ENCODE measurements at regions not wholly inside any gene's neighbourhood (a gene's known extent, or its start where the extent isn't known, plus 50 kb on each side); places are given as distances from the start of the nearest gene placed in this dataset.
"Not testable (repeated sequence)": the region's sequence is repeated elsewhere in the genome, so short reads cannot be mapped to it uniquely, and the experiment has no call there.

DNA sequence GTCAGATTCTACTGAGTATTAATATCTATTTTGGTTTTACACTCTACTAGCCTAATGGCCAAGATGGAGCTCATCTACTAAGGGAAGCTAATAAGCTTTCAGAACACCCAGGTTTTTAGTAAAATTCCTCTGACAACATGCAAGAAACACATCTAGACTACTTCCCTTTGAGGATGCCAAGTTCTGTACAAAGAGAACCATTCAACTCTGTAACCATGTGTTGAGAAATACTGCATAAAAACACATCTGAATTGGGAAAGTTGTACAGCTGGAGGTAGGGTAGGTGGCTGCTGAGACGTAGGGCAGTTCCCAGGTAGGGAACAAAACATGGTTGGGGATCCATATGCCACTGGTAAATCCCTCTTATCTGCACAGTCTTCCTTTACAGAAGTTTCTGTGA lies 66.2 kb downstream of the SC5D start:
- no peak for DNase-seq

DNA sequence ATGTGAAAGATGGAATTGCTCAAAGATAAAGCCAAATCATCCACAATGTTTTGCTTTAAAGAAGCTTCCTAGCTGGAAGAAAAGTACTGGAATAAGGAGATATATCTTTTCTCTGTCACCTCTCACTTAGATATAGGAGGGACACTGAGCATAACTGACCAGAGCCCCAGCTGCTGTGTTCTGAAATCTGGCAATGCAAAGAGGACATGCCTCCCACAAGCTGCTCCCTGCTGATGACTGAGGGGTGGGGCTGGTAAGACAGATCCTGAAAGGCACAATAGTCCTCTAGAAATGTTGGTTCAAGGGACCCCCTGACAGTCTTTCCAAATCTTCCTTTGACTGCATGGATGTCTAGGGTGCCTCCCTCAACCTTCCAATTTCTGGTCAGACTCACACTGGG lies 67.0 kb downstream of the SC5D start:
- DNase-seq, result no peak

DNA sequence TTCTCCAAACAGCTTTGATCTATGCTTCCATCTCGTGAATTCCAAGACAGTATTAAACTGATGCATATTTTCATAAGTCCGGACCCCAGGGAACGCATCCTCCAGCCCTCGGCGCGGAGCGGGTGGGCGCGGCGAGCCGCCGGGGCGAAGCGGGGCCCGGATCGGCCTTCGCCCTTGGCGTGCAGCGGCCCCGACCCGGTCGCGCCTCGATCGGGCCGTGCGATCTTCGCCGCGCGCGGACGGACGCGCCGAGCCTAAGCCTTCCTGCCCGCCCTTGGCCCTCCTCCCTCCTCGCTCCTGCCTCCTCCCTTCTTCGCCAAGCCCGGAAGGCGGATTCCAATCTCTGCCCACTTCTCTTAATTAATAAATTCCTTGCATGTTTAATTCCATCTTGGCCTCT lies 70.4 kb downstream of the SC5D start:
- not testable (repeated sequence) for DNase-seq

DNA sequence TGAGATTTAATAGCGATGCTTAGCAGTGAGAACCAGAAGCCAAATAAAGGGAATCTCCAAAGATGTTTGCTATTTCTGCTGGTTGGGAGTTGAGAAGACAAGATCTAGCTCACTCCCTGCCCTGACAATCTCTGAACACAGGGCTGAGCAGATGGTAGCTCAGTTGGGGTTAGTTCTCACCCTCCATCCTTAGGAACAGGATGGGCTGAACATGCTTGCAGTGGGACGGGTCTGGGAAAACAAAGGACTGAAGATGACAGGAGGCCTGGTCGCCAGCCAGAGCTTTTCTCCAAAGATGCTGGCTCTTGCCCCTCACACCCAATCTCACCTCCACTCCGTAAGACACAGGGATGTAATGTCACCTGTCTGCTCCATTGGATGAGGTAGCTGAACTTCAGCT lies 72.7 kb downstream of the SC5D start:
- DNase-seq, result no peak

DNA sequence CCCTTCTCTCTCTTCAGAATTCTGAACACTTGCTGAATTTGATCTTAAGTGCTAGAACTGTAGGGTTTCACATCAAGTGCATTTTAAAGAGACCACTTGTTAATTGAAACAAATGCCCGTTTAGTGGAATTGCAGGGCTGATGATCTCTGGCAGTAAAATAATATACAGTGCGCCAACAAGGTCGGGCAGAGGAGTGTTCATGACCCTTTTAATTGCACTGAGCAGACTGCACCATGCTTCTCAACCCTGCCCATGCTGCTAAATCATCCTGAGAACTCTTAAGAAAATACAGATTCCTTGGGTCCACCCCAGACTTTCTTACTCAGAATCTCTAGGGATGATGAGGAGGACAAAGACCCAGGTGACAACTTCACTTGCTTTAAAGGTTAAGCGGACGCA lies 73.5 kb downstream of the SC5D start:
- DNase-seq, result no peak

DNA sequence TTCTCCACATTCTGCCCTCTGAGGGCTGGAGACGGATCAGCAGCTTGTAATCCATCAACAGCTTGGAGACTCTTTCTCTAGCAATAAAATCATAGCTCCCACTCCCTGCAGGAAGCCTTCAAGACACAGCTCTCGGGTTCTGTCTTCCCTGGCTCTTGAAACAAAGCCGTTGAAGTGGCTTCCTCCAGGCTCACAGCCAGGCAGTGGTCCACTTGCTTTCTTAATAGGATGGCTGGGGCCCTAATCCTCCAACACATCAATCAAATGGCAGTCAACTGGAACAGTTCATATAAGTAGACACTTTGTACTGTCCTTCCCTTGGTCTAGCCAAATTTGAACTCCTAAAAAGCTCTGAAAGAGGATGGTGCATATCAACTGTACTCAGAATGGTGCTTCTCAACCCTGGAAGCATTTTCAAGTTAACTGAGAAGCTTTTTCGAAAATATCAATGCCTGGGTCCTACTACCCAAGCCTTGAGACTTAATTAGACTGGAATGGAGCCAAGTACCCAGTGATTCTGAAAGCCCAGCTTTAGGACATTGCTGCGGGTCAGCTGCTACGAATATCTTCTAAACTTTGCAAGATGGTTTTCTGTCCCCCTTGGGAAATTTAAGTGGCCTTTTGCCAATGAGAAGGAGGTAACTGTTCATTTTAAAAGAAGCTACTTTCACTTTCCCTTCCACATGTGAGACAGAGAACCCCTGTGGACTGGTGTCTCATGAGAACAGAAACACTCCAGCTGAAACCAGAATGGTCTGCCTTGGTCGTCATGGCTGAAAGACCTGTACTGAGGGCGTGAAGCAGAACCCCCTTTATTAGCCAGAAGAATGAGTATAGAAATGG lies 74.7 kb downstream of the SC5D start:
- peak; percentile 13 to 17 for DNase-seq

DNA sequence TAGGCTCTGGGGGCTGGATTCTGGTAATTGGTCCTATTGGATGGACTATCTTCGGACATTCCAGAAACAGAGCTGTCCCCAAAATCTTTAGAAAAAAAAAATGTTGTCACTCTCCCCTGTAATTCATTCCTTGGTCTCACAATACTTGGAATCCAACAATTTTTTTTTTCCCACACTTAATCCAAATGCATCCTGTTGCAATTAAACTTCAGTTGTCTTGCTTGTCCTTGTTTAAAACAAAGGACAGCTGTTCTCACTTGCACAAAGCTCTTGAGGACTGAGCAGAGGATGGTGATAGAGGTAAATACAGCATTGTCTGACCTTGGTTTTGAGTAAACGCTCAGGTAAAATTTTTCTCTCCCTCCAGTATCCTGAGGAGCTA lies 75.3 kb downstream of the SC5D start:
- no peak for DNase-seq

DNA sequence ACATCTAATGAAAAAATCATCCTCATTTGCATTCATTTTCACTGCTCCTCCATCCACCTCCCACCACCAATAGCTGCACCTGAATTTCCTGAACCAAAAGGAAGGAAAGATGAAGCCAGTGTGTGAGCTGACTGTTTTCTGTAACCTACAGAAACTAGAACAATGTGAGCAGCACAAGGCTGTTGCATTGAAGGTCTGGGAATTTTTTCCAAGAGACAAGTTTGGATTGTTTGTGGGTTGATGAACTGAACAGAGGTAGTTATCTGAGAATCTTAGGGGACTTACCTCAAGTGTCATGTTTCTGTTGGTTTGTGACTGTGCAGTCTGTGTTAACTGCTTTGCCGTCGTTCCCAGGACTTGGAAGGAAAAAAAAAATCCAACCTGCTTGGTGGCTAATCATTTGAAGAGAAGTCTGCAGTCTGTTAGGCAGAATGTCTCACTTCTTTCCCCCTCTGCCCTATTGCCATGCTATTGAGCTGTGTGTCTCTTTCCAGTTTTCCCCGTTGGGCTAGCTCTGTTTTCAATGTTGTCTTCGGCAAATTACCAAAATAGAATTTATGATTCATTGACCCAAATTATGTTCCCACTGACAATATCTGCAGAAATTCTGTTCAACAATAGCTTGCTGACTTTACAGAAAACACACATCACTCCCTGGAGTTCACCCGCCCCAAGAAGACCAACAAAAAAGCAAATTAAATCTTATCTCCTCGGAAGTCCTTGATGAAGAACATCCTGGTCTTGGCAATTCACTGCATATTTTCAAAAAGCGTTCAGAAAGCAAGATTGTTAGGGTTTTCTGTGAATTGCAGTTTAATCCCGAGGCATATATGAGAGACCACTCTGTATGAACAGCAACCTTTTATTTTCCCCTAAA lies 76.0 kb downstream of the SC5D start:
- DNase-seq, result no peak

DNA sequence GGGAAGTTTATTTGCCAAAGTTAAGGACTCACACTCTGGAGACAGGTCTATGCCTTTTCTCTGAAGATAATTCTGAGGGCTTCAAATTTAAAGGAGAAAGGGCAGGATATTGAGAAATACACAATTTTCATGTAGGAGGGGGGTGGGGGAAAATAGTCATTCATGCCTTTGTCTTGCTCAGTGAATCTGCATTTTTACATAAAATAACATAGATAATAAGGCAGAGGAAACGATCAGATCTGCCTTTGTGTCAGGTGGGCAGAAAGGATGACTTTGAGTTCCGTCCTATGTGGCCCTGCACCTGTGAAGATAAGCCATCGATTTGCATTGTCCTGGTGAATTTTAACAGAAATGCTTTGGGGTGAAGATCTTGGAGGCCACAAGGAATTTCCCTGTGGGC lies 76.8 kb downstream of the SC5D start:
- DNase-seq, result no peak

DNA sequence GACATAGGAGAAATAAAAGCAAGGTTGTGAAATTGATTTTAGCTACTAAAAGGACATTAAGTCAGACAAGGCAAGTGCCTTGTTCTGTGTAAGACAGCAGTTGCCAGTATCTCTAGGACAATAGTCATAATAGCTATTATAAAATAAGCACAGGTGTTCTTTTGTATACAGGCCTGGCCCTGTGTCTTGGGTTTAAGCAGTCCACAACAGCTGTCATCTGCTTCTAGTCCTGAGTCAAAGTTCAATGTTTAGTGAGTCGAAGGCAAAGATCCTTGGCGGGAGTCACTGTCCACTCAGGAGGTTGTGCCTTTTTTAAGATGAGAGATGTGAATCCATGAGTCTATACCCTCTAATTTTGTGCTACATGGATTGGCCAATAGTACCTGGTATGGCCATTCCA lies 79.5 kb downstream of the SC5D start:
- no peak for DNase-seq

DNA sequence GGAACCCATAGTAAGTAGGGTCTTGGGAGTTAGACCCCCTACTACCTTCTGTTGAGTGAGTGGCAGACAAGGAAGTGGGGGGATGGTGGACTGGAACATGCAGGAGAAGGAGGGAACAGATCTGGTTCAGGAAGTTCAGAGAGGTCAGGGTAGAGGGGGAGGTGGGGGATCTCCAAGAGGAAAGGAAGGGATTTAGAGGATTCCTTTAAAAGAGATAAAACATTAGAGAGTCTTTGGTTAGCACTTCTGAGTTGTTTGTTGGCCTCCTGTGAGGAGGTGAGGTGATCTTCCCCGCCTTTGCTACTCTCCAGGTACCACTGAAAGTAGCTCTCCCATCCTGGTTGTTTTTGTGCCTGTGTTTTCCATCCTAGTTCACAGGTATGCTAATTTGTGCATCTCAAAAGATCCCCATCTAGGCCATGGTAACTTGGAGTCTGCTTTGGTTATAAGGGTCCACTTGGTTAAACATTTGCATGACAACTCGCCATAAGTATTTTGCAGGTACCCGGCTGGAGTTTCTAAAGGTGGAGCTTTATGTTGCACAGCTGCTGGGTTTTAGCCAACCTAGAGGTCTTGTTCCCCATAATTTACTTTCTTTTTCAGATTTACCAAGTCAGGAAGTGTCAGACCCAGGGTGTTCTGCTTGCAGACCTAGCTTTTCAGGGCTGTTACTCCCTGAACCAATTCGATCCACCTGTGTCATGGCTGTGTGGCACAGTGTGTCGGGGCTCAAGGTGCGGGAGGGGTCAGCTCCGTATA lies 79.3 kb upstream of the SORL1 start:
- DNase-seq, result no peak

DNA sequence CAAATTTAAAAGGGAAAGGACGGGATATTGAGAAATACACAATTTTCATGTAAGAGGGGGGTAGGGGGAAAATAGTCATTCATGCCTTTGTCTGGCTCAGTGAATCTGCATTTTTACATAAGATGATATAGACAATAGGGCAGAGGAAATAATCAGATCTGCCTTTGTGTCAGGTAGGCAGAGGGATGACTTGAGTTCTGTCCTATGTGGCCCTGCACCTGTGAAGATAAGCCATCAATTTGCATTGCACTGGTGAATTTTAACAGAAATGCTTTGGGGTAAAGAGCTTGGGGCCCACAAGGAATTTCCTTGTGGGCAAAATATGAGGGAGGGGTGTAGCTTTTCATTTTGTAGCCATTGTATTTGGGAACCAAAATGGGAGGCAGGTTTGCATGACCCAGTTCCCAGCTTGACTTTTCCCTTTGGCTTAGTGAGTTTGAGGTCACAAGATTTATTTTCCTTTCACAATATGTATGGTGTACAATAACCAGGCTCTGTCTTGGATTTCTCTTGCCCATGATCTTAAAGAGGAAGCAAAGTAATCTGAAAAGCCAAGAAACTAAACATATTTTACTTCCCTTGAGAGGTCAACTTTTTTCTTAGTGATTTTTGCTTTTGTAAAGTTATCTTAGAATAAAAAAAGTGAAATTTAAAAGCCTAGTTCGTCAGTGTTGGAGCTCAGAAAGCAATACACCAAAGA lies 77.7 kb upstream of the SORL1 start:
- DNase-seq, result no peak

DNA sequence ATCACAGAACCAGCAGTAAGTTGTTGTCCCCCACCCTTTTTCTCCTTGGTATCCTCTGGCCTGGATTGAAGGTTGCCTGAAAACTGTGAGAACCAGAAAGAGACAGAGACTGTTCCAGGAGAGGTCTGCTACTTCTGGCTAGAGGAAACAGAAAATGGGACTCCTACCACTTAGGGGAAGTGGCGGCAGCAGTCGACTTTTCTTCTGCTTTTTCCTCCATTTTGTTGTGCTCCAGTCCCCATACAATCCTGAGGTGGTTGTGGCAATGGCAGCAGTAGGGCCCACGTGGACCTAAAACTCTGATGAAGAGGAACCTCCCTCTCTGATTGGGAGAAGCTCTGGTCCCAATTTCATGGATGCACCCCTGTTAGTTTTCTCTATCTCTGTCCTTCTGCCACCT lies 76.0 kb upstream of the SORL1 start:
- no peak for DNase-seq

DNA sequence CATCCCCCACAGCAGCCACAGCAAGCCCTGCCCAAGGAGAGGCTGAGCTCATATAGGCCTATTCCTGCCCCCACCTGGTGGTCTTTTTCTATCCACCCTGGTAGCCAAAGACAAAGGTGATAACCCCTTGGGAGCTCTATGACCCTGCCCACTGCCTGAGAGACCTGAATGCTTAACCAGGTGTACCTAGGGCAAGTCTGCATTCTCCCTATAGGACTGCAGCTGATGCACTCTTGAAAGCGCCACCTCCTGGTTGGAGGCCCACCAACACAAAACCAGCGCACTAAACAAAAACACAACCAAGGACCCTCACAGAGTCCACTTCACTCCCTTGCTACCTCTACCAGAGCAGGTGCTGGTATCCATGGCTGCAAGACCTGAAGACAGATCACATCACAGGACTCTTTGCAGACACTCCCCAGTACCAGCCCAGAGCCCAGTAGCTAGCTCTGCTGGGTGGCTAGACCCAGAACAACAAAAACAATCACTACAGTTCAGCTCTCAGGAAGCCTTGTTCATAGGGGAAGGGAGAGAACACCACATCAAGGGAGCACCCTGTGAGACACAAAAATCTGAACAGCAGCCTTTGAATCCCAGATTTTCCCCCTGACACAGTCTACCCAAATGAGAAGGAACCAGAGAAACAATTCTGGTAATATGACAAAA lies 72.8 kb upstream of the SORL1 start:
- not testable (repeated sequence) for DNase-seq

DNA sequence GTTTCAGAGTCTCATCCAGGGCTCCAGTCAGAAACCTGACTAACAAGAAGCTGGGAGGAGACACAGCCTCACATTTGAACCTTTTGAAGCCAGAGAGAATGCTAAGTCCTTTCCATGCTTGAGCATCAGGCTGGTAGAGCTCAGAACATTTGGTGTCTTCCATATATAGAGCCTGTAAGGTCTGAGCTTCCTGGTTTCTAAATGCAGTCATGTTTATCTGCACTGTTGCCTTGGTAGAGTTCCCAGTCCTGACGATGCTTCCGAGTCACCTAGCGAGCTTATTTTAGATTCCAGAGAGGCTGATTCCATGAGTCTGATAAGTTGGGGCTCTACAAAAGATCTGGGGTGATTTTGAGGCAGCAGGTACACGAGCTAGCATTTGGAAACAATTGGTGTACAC lies 68.4 kb upstream of the SORL1 start:
- DNase-seq, result no peak

DNA sequence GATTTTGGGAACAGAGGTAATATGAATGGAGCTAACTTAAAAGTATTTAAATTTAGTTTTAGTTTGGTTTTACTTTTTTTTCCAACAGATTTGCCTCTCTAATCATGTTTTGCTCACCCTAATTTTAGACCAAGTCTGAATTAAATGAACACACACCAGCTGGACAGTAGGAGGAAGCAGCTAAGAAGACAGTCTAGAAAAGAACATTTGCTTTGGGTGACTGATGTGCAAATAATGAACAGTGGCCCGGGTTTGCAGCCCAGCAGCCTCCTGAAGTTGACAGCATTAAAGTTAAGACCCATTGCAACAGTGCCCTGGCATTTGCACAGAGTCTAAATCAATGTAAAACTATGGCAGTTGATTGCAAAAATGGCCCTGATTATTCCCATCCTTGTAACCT lies 66.4 kb upstream of the SORL1 start:
- DNase-seq, result no peak
